ENCODE measurements at regions not wholly inside any gene's neighbourhood (a gene's known extent, or its start where the extent isn't known, plus 50 kb on each side); places are given as distances from the start of the nearest gene placed in this dataset.
A peak's percentile ranks its signal among the peaks of the same experiment; 100 is the strongest.
"Not testable (repeated sequence)": the region's sequence is repeated elsewhere in the genome, so short reads cannot be mapped to it uniquely, and the experiment has no call there.

- no peak for DNase-seq
These were observed 279.5 kb downstream of the RND3 start for GRCh38 chr2:150207979-150208378.

- peak; percentile 31 for DNase-seq
These were observed 283.0 kb downstream of the RND3 start for GRCh38 chr2:150204451-150204850.

DNA sequence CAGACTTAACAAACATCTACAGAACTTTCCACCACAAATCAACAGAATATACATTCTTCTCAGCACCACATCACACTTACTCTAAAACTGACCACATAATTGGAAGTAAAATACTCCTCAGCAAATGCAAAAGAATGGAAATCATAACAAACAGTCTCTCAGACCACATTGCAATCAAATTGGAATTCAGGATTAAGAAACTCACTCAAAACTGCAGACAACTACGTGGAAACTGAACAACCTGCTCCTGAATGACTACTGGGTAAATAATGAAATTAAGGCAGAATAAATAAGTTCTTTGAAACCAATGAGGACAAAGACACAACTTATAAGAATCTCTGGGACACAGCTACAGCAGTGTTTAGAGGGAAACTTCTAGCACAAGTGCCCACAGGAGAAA, 292.7 kb downstream of the RND3 start:
- not testable (repeated sequence) for DNase-seq

- no peak for DNase-seq
These were observed 294.8 kb downstream of the RND3 start for GRCh38 chr2:150192701-150193100.

- no peak for DNase-seq
These were observed 296.1 kb downstream of the RND3 start for GRCh38 chr2:150191349-150191748.

DNA sequence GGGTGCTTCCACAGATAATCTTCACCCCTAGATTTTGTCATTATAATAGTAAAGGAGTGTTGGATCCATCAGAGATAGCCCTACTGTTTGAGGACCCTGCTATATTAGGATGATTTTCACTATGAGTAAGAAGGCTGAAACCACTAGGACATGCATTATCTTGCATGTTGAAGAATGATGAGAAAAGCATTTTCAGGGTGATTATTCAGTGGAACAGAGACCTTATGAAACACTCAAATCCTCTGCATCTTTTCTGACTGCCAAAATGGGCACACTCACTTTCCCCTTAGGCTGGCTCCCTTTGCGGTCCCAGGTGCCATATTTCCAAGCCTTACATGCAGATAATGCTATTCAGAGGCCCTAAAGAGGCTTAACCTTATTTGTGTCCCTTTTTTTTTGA, 296.9 kb downstream of the RND3 start:
- no peak for DNase-seq

DNA sequence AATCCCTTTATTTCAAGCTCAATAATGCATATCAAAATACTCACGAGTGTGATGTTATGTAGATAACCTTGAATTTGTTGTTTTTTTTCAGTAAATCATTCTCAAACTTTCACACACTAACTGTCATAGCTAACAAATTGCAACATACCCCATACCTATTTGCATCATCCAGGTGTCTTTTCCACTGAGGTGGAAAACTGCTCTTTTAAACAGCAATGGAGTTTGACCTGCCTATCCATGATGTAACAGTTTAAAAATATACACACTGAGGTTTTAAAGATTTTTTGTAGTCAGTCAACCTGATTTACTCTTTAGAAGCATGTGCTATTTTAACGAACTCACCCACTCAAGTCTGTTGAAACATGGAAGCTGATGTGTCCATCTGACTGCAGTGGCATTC, 298.7 kb downstream of the RND3 start:
- DNase-seq: no peak

DNA sequence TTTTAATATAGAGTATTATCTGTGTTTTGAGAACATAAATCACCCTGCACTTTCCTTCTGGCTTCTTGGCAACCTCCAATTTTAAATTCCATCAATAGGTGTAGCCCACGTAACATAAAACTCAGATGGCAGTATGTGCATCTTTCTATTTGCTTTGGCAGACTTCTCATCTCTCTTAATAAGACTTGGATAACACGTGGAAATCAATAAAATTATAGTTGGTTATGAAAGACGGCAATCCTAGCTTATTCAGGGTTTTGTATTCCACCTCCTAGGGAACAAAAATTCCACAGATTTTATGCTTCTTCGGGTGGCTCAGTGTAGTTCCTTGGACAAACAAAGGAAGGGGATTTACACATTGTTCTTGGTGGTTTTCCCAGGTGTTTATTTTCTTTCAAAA, 299.3 kb downstream of the RND3 start:
- no peak for DNase-seq

DNA sequence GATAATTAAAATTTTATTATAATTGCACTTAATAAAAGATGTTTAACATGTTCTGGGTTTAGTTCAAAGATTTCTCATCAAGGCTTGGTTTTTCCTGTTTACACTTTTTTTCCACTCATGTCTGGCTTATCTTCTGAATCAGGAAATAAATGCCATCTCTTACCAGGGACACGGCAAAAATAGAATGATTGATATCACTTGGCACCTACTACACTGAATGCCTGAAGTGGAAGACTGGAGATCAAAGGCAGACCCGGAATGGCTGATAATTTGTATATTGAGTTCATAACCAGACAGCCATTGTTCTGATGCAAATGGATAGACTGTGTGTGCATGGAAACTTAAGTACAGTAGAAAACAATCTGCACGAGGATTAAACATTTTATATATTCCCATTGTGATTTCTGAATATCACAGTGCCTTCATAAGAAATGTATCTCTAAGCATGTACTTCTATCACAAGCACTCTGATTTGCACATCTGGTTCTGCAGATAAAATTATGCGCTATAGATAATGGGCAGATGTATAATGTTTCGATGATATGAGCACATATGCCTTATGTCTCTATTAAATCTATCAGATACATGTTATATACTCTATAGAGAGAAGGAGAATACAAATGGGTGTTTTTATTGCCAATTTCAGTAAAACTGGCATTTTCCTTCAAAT, 304.8 kb downstream of the RND3 start:
- no peak for DNase-seq

- no peak for DNase-seq
These were observed 308.9 kb downstream of the RND3 start for GRCh38 chr2:150178591-150178990.

DNA sequence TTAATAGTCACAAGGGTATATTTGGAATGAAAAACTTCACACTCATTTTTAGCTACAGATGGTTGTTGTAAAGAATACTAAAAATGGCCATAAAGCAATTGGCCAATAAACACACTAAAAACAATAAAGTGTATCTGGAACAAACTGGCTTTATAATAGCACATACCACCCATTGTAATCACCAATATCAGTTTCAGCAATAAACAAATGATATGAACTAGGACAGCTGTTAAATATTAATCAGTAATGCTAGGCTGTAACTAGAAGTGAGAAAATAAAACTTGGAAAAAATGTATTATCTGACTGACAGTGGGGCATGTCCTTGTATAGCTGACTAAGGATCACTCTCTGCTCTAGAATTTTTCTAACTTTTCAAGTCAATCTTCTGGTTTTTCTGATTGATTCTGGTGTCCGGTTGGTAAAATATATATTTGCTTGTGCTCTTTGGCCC, 312.5 kb downstream of the RND3 start:
- no peak for DNase-seq

- no peak for DNase-seq
These were observed 313.2 kb downstream of the RND3 start for GRCh38 chr2:150174056-150174805.

GRCh38 chr2:150171065-150171548, 316.4 kb downstream of the RND3 start:
- DNase-seq: no peak

- DNase-seq: no peak
These were observed 318.2 kb downstream of the RND3 start for GRCh38 chr2:150169237-150169629.

GRCh38 chr2:150168595-150169236, 318.8 kb downstream of the RND3 start:
- DNase-seq: no peak

DNA sequence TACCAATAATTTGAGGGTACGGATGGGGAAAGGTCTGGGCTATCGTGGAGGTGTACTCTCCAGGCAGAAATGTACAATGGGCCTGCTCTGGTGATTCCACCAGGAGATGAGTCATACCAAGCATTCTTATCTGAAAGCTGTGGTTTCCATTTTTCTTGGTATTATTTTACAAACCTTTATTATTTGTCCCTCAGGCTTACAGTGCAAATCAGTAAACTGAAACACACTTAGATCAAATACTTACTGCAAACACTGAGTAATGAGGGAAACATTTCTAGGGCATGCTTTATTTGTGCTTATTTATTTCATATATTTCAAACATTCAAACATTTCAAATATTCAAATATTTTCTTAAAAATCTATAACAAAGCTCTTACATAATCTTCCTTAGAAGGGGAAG, 319.8 kb downstream of the RND3 start:
- no peak for DNase-seq

- no peak for DNase-seq
These were observed 321.0 kb downstream of the RND3 start for GRCh38 chr2:150166313-150167051.

- DNase-seq: no peak
These were observed 321.5 kb downstream of the RND3 start for GRCh38 chr2:150165988-150166312.

GRCh38 chr2:150165442-150165841, 322.0 kb downstream of the RND3 start:
- DNase-seq: no peak

- DNase-seq: no peak
These were observed 325.1 kb downstream of the RND3 start for GRCh38 chr2:150162241-150162942.

- no peak for DNase-seq
These were observed 327.4 kb downstream of the RND3 start for GRCh38 chr2:150160058-150160457.

- no peak for DNase-seq
These were observed 328.2 kb downstream of the RND3 start for GRCh38 chr2:150159300-150159699.

DNA sequence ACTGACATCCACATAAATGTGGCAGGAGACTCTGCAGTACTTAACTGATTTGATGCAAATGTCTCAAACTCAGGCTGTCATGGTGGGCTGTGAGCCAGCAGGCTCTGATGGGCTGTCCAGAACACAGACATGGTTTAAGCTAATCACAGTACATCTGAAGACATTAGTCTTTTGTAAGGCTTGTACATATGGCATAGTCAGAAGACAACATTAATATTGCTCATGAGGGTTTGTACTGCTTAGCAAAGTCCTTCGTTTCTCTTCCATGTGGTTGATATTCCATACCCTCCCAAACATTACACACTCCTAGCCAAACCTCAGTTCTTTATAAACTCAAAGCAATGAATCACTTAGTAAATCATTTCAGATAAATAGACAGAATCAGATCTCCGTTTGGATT, 330.6 kb downstream of the RND3 start:
- no peak for DNase-seq

Measured in MV-4-11 (cell line).